ENCODE measurements at regions not wholly inside any gene's neighbourhood (a gene's known extent, or its start where the extent isn't known, plus 50 kb on each side); places are given as distances from the start of the nearest gene placed in this dataset.

GRCh38 chr11:116500026-116500946, 272.5 kb downstream of the BUD13 start:
- TF ChIP-seq CTCF (IDR thresholded peaks at IDR 0.05; ENCODE audit: borderline replicate concordance, extremely low read depth, insufficient read depth) = no peak
- H3K4me1 ChIP-seq (ENCODE audit: control insufficient read depth in 2 of 3, insufficient read depth in 2 of 3, low read depth in 1 of 3, low read length in 3 of 3) = no peaks in the 10 kb centered on the region
- no peak overlapping the region for H3K4me3 ChIP-seq (ENCODE audit: low read length in 3 of 3)
- FAIRE-seq (no peak), DNase-seq (peak in 2 of 5 donors; percentile 23 to 66)
- no peak overlapping the region for H3K27ac ChIP-seq (ENCODE audit: low read depth in 2 of 2, low read length in 2 of 2)
- no peak overlapping the region for H3K9ac ChIP-seq (ENCODE audit: low read length in 3 of 3)
- no peaks in the 10 kb centered on the region for H3K27me3 ChIP-seq (ENCODE audit: control insufficient read depth, insufficient read depth, low read length)
- H3K9me3 ChIP-seq (ENCODE audit: control insufficient read depth in 2 of 3, insufficient read depth in 1 of 3, low read length in 3 of 3) = no peaks in the 10 kb centered on the region
- no peaks in the 10 kb centered on the region for H3K36me3 ChIP-seq (ENCODE audit: control insufficient read depth in 2 of 3, insufficient read depth in 3 of 3, low read length in 3 of 3)
- intact Hi-C loops (cut with DNase I) = no loop called here

GRCh38 chr11:116499396-116500003, 273.3 kb downstream of the BUD13 start:
- intact Hi-C loops (cut with DNase I) = no loop called here
- no peak for FAIRE-seq

GRCh38 chr11:116498161-116498560, 274.6 kb downstream of the BUD13 start:
- intact Hi-C loops (cut with DNase I) = no loop called here
- no peak for FAIRE-seq
- DNase-seq = no peak
- H3K27me3 ChIP-seq (ENCODE audit: control insufficient read depth, insufficient read depth, low read length) = no peaks in the 10 kb centered on the region
- no peak for TF ChIP-seq CTCF (IDR thresholded peaks at IDR 0.05; ENCODE audit: borderline replicate concordance, extremely low read depth, insufficient read depth)
- no peaks in the 10 kb centered on the region for H3K36me3 ChIP-seq (ENCODE audit: control insufficient read depth in 2 of 3, insufficient read depth in 3 of 3, low read length in 3 of 3)
- no peaks in the 10 kb centered on the region for H3K9me3 ChIP-seq (ENCODE audit: control insufficient read depth in 2 of 3, insufficient read depth in 1 of 3, low read length in 3 of 3)
- H3K9ac ChIP-seq (ENCODE audit: low read length in 3 of 3) = no peak overlapping the region
- no peaks in the 10 kb centered on the region for H3K4me1 ChIP-seq (ENCODE audit: control insufficient read depth in 2 of 3, insufficient read depth in 2 of 3, low read depth in 1 of 3, low read length in 3 of 3)
- no peak overlapping the region for H3K27ac ChIP-seq (ENCODE audit: low read depth in 2 of 2, low read length in 2 of 2)
- no peak overlapping the region for H3K4me3 ChIP-seq (ENCODE audit: low read length in 3 of 3)

More at GRCh38 chr11:116499396-116500003, 273.3 kb downstream of the BUD13 start:
- Histone ChIP-seq H3K4me1 (ENCODE audit: control insufficient read depth in 2 of 3, insufficient read depth in 2 of 3, low read depth in 1 of 3, low read length in 3 of 3) (no peaks in the 10 kb centered on the region), H3K9ac (ENCODE audit: low read length in 3 of 3) (no peak overlapping the region), H3K36me3 (ENCODE audit: control insufficient read depth in 2 of 3, insufficient read depth in 3 of 3, low read length in 3 of 3) (no peaks in the 10 kb centered on the region), H3K9me3 (ENCODE audit: control insufficient read depth in 2 of 3, insufficient read depth in 1 of 3, low read length in 3 of 3) (no peaks in the 10 kb centered on the region), H3K4me3 (ENCODE audit: low read length in 3 of 3) (no peak overlapping the region), H3K27ac (ENCODE audit: low read depth in 2 of 2, low read length in 2 of 2) (no peak overlapping the region), H3K27me3 (ENCODE audit: control insufficient read depth, insufficient read depth, low read length) (no peaks in the 10 kb centered on the region)
- DNase-seq = peak in 4 of 5 donors; percentile 93 to 96 (median 94)
- peak; percentile 57 for TF ChIP-seq CTCF (IDR thresholded peaks at IDR 0.05; ENCODE audit: borderline replicate concordance, extremely low read depth, insufficient read depth)
